ENCODE measurements at regions not wholly inside any gene's neighbourhood (a gene's known extent, or its start where the extent isn't known, plus 50 kb on each side); places are given as distances from the start of the nearest gene placed in this dataset.

- H3K27me3 ChIP-seq (ENCODE audit: control insufficient read depth, insufficient read depth, low read length), result no peaks in the 10 kb centered on the region
- no peak for TF ChIP-seq CTCF (IDR thresholded peaks at IDR 0.05; ENCODE audit: low read depth, low read length)
- POLR2A ChIA-PET, result interaction anchor here (0.7 kb wide), 1 partner anchor 290 kb away, joined by 6 read pairs; no protein-coding TSS in a partner anchor
- H3K4me3 ChIP-seq (ENCODE audit: low read depth, low read length), result no peak overlapping the region
- no peaks in the 10 kb centered on the region; the same call in 1 of the 2 replicates for H3K9me3 ChIP-seq (ENCODE audit: control insufficient read depth, insufficient read depth, low read length)
- CTCF ChIA-PET, result no interaction called here
- H3K27ac ChIP-seq (ENCODE audit: low read depth, low read length), result no peak overlapping the region
- no peak for DNase-seq (ENCODE audit: low read depth, low spot score)
Observed at GRCh38 chr16:79862601-79863000, 262.1 kb upstream of the MAF start.

GRCh38 chr16:79856581-79856980, 256.0 kb upstream of the MAF start:
- ChIA-PET CTCF (no interaction called here), POLR2A (no interaction called here)
- no peak for TF ChIP-seq CTCF (IDR thresholded peaks at IDR 0.05; ENCODE audit: low read depth, low read length)
- H3K9me3 ChIP-seq (ENCODE audit: control insufficient read depth, insufficient read depth, low read length), result peaks cover 5% of the 10 kb centered on the region
- no peak overlapping the region for H3K4me3 ChIP-seq (ENCODE audit: low read depth, low read length)
- DNase-seq (ENCODE audit: low read depth, low spot score), result no peak
- no peaks in the 10 kb centered on the region for H3K27me3 ChIP-seq (ENCODE audit: control insufficient read depth, insufficient read depth, low read length)
- H3K27ac ChIP-seq (ENCODE audit: low read depth, low read length), result no peak overlapping the region

GRCh38 chr16:79850348-79850747, 249.8 kb upstream of the MAF start:
- no peak for TF ChIP-seq CTCF (IDR thresholded peaks at IDR 0.05; ENCODE audit: low read depth, low read length)
- ChIA-PET CTCF (no interaction called here), POLR2A (no interaction called here)
- Histone ChIP-seq H3K27ac (ENCODE audit: low read depth, low read length) (no peak overlapping the region), H3K9me3 (ENCODE audit: control insufficient read depth, insufficient read depth, low read length) (peaks cover 26% of the 10 kb centered on the region), H3K27me3 (ENCODE audit: control insufficient read depth, insufficient read depth, low read length) (no peaks in the 10 kb centered on the region), H3K4me3 (ENCODE audit: low read depth, low read length) (no peak overlapping the region)
- no peak for DNase-seq (ENCODE audit: low read depth, low spot score)

- no peak overlapping the region for H3K4me3 ChIP-seq (ENCODE audit: low read depth, low read length)
- TF ChIP-seq CTCF (IDR thresholded peaks at IDR 0.05; ENCODE audit: low read depth, low read length), result no peak
- no peak overlapping the region for H3K27ac ChIP-seq (ENCODE audit: low read depth, low read length)
- ChIA-PET POLR2A (no interaction called here), CTCF (no interaction called here)
- peaks cover 26% of the 10 kb centered on the region for H3K9me3 ChIP-seq (ENCODE audit: control insufficient read depth, insufficient read depth, low read length)
- no peaks in the 10 kb centered on the region for H3K27me3 ChIP-seq (ENCODE audit: control insufficient read depth, insufficient read depth, low read length)
- DNase-seq (ENCODE audit: low read depth, low spot score), result no peak
Observed at GRCh38 chr16:79849119-79849518, 248.6 kb upstream of the MAF start.

GRCh38 chr16:79848719-79849118, 248.2 kb upstream of the MAF start:
- CTCF ChIA-PET, result no interaction called here
- POLR2A ChIA-PET, result no interaction called here
- H3K9me3 ChIP-seq (ENCODE audit: control insufficient read depth, insufficient read depth, low read length), result peaks cover 26% of the 10 kb centered on the region
- TF ChIP-seq CTCF (IDR thresholded peaks at IDR 0.05; ENCODE audit: low read depth, low read length), result no peak
- no peaks in the 10 kb centered on the region for H3K27me3 ChIP-seq (ENCODE audit: control insufficient read depth, insufficient read depth, low read length)
- no peak for DNase-seq (ENCODE audit: low read depth, low spot score)
- H3K27ac ChIP-seq (ENCODE audit: low read depth, low read length), result no peak overlapping the region
- no peak overlapping the region for H3K4me3 ChIP-seq (ENCODE audit: low read depth, low read length)
